SU-DHL-6 (cell line): ENCODE measurements at regions not wholly inside any gene's neighbourhood (a gene's known extent, or its start where the extent isn't known, plus 50 kb on each side); places are given as distances from the start of the nearest gene placed in this dataset.

Experiments
- EZH2phosphoT487 ChIP-seq: fragments of 200-600 bp; sonication (generic), shearing (Covaris generic); conservative IDR thresholded peaks from 2 replicates; pipeline ENCODE4 v1.6.1; 2018; ENCODE audit warnings: mild to moderate bottlenecking, antibody characterized with exemption, low read length, moderate library complexity, mixed read lengths
- TF ChIP-seq, protein P1 (sequence below): fragments of 200-600 bp; sonication (generic); IDR thresholded peaks from one replicate; pipeline ENCODE4 v1.5.1; 2017; ENCODE audit warnings: antibody characterized with exemption, mild to moderate bottlenecking, low read length, moderate library complexity; ENCODE audit not compliant: insufficient read depth, poor library complexity, severe bottlenecking

DNA sequence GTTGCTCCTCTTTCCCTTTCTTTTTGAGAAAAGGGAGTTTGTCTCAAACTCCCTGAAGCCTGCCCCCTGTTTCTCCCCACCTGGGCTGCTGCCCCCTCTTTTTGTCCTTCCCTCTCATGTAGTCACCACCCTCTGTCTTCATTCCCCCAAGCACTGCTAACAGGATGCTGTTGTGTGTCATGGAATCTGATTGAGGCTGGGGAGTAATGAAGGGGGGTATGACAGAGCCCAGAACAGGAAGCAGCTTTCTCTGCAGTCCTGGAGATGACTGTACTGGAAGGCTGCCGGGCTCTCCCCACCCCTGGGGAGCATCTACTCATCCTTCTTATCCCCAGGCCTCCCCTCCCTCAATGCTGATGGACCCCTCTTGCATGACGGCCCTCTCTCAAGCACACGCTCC lies 181.6 kb downstream of the ABHD5 start:
- TF ChIP-seq, protein P1, sequence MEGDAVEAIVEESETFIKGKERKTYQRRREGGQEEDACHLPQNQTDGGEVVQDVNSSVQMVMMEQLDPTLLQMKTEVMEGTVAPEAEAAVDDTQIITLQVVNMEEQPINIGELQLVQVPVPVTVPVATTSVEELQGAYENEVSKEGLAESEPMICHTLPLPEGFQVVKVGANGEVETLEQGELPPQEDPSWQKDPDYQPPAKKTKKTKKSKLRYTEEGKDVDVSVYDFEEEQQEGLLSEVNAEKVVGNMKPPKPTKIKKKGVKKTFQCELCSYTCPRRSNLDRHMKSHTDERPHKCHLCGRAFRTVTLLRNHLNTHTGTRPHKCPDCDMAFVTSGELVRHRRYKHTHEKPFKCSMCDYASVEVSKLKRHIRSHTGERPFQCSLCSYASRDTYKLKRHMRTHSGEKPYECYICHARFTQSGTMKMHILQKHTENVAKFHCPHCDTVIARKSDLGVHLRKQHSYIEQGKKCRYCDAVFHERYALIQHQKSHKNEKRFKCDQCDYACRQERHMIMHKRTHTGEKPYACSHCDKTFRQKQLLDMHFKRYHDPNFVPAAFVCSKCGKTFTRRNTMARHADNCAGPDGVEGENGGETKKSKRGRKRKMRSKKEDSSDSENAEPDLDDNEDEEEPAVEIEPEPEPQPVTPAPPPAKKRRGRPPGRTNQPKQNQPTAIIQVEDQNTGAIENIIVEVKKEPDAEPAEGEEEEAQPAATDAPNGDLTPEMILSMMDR, result no peak
- TF ChIP-seq EZH2phosphoT487, result no peak
